Stimulated activated CD4-positive, alpha-beta T cell treated with anti-CD3 and anti-CD28 coated beads, Interleukin-4, amount 100 ng/mL, for 24 hours (primary cell): ENCODE measurements at regions not wholly inside any gene's neighbourhood (a gene's known extent, or its start where the extent isn't known, plus 50 kb on each side); places are given as distances from the start of the nearest gene placed in this dataset.

ENCODE experiments used
- DNase-seq: peaks from one replicate; pipeline ENCODE4 v3.0.0-alpha.2; 2020

DNA sequence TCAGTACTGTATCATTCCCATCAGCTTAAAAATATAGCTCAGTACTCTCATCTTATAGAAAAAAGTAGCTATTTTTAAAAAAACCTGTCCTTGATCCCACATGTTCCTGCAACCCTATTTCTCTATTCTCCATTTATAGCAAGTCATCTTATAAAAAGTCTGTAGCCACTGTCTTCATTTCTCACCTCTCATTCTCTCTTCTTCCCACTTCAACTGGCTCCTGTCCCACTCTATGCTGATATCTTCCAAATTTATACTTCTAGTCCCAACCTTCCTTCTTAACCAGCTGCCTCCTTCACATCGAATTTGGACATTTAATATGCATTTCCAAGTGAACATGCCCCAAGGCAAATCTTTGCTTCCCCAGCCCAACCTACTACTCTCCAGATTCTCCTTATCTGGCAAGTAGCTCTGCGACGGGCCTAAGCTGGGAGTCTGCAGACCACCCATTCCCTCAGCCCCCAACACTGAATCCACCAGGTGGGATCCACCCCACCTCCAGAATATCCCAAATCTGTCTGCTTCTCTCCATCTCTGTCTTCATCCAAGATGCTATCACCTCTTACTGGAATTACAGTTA lies 52.0 kb upstream of the TANC2 start:
- DNase-seq = no peak

DNA sequence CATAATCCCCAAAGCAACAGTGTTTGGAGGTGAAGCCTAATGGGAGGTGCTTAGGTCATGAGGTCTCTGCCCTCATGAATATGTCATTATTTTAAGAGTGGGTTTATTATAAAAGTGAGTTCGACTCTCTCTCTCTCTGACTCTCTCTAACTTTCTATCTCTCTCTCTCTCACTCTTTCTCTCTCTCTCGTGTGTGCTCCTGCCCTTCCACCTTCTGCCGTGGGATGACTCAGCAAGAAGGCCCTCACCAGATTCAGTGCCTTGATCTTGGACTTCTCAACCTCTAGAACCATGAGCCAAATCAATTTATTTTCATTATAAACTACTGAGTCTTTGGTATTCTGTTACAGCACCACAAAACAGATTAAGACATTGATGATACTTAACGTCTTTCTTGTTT lies 53.7 kb upstream of the TANC2 start:
- no peak for DNase-seq

DNA sequence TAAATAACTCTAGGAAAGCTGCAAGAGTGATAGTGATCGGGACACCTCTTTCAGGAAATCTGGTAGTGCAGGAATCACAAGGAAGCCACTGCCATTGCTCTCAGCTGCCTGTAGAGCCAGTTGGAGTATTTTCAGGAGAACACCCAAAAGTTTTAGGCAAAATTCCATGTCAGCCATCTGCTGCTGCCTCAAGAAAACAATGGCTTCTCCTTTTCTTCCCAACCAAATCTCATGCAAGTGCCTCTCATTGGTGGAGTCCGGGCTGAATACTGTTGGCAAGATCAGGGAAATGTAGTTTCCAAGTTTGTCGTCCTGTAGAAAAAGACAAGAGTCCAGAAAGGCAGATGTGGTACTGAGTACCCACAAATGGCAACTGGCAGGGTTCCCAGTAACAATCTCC lies 54.9 kb upstream of the TANC2 start:
- DNase-seq = no peak

DNA sequence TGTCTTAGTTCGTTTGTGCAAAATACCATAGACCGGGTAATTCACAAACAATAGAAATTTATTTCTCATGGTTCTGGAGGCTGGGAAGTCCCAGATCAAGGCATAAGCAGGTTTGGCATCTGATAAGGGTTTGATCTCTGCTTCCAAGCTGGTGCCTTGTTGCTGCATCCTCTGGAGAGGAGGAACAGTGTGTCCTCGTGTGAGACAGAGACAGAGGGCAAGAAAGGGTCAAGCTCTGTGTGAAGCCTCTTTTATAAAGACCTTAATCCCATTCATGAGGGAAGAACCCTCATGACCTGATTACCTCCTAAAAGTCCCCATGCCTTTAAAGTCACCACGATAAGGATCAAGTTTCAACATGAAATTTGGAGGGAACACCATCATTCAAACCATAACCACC lies 55.8 kb upstream of the TANC2 start:
- DNase-seq = no peak

DNA sequence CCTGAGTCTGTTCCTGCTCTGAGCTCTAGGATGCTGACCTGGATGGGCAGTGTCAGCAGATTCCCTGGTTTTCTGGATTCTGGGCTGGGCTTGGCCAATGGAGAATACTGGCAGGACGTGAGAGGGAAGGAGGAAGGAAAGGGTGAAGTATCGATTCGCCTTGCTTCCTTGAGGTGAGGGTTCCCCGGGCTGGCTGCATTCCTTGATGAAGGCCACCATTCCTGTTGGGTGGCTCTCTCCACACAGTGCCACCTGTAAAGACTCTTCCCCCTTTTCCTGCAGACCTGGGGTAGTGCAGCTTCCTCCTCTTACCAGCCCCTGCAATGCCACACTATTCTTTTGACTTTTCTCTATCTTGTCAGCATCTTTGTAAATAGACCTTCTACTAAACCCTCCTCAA lies 58.1 kb upstream of the TANC2 start:
- no peak for DNase-seq

DNA sequence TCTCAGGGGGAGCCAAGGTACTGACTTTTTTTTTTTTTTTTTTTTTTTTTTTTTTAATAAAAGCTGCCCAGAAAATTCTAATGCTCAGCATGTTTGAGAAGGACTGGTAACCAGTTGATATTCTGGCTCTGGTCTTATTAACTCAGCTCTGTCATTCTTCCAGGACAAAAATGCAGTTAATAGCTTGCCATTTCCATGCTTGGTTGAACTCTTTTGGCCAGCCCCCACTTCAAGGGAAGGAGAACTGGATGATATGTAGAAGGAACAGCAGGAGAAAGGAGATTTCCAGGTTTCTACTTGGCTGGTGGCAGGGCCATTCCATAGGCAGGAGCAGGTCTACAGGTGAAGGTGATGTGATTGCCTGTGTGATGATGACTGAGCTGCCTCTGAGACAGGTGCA lies 59.2 kb upstream of the TANC2 start:
- no peak for DNase-seq

DNA sequence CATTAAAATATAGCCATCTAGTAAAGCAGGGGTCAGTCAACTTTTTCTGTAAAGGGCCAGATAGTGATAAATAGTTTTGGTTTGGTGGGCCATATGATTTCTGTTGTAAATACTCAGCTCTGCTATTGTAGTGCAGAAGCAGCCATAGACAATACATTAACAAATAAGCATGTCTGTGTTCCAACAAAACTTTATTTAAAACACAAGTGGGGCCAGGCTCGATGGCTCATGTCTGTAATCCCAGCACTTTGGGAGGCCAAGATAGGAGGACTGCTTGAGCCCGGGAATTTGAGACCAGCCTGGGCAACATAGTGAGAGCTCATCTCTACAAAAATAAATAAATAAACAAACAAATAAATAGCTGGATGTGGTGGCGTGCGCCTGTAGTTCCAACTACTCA lies 60.8 kb upstream of the TANC2 start:
- no peak for DNase-seq

DNA sequence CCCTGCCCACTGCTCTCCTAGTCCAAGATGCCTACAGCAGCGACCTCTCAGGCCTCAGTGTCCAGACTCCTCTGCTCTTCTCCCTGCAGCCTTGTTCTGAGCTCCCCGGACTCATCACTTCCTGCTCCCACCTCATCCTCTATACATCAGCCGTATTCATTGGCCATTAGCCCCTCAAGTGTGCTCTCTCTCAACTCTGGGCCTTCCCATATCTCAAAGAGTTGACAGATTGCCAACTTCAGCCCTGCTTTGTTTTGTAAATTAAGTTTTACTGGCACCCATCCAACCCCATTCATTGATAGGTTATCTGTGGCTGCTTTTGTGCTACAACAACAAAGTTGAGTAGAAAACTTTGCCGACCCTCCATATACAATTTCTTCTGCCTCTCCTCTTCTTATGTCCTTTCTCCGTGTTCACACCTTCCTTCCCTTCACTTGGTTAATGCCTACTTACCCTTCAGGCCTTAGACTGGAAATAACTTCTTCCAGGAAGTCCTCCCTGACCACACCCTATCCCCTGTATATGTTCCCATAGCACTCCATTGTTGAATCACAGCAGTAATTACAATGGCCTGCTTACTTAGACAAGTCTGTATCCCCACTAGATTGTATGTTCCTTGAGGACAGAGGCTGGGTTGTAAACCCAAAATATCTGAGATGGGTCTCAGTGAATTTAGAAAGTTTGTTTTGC lies 63.4 kb upstream of the TANC2 start:
- DNase-seq = no peak

DNA sequence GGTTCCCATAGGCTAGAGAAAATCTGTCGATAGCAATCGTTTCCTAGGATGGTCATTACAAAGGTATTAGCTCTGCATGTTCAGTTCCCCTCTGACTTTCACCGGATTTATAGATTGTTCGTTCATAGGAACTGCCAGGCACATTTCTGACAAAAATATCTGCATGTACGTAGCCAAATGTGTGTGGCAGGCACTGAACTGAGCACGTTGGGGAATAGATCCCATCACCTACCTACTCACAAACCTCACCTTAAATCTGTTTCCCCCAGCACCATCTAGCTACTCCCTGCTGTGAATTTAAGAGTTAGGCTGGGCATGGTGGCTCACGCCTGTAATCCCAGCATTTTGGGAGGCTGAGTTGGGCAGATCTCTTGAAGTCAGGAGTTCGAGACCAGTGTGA lies 64.5 kb upstream of the TANC2 start:
- no peak for DNase-seq

DNA sequence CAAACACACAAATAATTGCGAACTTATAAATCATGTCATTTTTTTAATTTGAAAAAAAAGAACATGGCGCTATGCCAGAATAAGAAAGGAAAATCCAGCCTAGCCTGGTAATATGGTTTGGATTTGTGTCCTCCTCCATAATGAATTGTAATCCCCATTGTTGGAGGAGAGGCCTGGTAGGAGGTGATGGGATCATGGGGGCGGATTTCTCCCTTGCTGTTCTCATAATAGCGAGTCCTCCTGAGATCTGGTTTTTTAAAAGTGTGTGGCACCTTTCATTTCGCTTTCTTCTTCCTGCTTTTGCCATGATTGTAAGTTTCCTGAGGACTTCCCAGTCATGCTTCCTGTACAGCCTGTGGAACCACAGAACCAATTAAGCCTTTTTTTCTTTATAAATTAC lies 65.9 kb upstream of the TANC2 start:
- DNase-seq = no peak

DNA sequence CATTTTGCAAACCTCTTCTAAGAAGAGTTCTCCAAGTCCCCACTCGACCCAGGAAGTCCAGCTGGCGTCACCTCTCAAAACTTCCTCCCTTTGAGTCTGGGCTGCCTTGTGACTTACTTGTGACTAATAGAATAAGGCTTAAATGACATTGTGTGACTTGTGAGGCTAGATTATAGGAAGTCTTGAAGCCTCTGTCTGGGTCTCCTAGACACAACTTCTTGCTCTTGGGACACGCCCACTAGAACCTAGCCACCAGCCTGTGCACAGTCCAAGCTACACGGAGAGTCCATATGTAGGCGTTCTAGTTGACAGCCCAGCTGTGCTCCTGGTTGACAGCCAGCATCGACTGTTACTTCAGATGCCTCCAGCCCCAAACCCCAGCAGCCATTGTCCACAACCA lies 66.7 kb upstream of the TANC2 start:
- no peak for DNase-seq

DNA sequence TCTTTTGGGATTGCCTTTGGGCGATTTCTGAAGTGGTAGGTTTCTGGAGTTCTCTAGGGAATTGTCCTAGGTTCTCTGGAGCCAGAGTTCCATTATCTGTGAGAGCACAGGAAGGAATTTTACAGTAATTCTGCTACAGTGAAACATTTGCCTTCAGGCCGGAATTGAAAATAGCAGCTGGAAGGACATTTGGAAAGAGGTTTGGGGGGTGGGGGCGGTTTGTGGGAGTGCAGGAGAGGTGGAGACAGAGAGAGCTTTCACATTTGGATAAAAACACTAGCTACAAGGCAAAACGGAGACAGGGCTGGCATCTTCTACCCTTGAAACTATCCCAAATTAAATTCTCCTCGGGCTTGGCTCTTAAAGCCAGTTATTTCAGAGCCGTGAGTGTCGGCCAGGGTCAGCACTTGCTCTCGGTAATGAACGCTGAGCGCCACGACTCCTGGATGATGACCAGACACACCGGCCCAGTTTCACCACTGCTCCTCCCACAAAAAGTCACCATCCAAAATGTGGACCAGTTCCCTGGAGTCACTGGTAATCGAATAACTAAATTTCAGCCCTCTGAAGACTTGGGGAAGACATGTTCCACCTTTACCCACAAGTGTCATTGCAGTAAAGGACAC lies 67.7 kb upstream of the TANC2 start:
- no peak for DNase-seq

DNA sequence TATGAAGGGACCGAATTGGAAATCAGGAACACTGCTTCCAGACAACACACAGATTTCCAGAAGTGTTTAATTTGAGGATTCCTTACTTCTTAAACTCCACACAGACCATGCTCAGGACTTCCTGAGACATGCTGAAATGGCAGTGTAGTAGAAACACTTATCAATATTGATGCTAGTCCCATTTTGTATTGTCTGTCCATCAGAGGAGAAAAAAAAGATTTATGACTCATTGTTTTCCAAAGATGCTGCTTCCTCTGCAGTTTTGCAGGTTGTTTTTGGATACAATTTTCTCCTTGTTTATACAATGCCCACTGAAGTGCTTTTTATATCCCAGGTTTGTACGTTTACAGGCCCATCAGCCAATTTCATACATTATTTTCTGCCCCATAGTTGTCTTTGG lies 68.3 kb upstream of the TANC2 start:
- DNase-seq = no peak

DNA sequence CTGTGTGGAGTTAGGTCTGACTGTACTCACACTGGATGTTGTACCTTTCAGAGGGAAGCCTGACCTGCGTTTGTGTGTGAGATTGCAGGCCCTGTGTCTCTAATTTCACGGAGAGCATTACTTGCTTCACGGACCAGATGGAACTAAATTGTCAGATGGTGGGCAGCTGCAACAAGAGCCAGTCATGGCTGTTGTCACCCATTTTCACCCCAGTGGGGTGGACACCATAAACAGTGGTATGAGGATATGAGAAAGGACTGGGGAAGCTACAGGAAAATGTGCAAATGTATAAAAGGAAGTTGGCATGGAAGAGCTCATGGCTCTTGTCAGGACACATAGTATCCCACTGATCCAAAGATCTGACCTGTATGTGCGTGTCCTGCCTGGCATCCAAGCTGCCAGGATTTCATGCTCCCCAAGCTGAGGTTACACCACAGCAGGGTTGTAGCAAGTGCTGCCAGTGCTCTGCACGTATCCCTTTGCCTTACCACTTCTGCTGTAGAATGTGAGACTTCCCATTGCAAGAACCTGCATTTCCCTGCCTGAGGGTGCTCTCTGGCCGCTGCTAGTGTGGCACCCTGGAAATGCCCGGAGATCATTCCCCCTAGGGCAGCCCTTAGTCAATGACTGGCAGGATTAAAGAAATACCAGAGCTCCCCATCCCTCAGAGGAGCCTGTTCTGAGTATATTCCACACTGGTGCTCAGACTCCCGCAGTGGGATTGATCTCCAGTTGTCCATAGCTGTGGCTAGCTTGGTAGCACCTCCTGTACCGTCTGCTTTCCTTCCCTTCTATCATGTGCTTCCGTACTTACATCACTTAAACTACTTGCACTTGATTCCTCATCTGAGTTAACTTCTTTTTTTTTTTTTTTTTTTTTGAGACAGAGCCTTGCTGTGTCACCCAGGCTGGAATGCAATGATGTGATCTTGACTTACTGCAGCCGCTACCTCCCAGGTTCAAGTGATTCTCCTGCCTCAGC lies 70.4 kb upstream of the TANC2 start:
- DNase-seq = no peak

DNA sequence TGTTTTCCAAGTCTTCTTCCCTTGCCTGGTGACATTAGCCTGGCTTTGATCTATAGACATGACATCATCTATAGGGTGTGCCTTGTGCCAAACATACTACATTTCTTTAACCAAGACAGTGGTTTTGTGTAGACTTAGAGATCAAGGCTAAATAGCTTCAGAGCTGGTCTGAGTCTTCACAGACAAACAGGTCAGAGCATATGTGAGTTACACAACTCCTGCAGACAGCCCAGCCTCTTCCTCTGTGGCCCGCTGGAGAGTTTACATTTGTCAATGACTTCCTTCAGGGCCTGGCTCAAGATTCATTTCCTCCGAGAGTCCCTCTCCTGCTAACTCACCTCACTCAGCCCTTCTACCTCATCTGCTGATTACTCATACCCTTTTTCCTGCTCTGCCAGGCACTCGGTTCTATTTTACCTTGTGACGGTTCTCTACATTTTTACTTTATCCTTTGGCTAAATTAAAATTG lies 73.1 kb upstream of the TANC2 start:
- peak; percentile 11 for DNase-seq

DNA sequence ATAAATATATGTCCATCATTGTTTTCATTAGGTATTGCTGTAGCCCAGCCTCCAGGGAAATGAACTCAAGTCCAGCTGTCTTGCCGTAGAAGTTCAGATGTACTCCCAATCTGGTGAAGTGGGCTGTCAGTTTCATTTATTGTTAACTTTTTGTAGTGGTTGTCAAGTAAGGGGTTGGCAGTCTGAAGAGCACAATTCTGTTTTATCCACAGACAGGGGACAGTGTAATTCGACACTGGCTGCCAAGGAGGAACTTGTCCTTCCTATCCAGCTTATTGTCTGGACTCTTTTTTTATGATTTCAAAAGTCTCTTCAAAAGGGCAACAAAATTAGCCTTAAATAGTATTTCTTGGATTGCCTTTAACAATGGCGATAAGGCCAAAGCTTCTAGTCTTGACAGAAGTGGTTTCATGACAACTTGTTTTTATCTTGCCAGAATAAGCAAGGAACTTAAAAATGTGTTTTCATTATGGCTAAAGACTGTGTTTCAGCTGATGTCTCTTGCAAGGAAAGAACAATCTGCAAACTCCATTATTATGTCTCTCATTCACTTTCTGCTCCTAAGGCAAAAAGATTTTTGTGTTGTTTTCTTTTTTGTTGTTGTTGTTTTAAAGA lies 73.9 kb upstream of the TANC2 start:
- no peak for DNase-seq

DNA sequence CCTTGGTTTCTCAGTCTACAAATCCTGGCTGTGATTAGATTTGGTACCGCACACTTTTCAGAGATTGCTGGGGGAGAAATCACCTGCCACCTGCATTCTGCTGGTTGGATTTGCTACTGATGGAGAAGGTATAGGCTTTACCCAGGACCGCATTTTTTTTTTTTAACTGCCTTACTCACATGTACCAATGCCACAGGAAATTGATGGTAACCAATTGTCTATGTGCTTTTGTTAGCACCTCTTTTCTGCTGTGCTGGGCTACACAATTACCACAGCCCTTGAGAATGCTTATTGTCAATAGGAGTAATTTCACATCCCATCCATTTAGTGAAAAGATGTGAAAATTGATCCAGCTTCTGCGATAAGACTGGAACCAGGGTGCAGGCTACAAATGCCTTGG lies 74.4 kb upstream of the TANC2 start:
- no peak for DNase-seq

DNA sequence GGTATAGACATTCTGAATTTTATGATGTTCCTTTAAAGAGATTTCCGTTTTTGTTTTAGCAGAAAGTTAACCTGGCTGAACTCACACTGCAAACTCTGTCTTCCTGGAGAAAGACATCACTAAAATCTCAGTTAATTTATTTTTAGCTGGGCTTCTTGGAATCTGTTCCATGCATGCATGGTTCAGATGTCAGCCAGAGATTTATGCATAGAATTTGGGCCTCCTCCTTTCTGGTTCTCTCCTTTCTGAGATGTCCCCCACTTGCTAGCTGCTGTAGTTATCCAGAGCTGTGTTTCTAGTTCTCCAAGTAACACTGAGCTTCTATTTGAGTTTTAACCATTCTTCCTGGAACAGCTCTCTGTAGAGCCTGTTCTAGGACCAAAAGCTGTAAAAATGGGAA lies 77.3 kb upstream of the TANC2 start:
- DNase-seq = no peak

DNA sequence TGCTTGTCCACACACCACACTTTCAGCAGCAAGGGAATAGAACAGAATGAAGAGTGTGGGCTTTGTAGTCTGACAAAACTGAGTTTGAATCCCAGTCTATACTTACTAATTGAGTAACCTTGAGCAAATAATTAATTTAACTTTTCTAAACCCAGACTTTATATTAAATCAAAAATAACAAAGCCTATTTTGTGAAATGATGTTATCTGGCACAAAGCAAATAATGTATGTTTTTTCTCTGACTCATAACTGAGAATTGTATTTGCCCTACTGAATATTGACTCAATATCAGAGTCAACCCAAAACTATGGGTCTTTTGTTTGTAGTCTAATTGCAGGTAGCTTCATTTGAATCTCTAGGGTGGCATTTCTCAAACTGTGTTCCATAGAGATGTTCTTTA lies 77.9 kb upstream of the TANC2 start:
- DNase-seq = no peak

DNA sequence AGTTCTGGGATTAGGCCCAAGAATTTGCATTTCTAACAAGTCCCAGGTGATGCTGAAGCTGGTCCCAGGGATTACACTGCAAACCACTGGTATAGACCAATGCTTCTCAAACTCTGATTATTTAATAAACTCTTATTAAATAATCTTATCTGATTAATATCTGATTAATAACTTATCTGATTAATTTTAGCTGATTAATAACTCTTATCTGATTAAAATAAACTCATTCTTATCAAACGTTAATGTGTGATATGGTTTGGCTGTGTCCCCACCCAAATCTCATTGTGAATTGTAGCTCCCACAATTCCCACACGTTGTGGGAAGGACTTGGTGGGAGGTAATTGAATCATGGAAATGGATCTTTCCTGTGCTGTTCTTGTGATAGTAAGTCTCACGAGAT lies 78.6 kb upstream of the TANC2 start:
- no peak for DNase-seq

DNA sequence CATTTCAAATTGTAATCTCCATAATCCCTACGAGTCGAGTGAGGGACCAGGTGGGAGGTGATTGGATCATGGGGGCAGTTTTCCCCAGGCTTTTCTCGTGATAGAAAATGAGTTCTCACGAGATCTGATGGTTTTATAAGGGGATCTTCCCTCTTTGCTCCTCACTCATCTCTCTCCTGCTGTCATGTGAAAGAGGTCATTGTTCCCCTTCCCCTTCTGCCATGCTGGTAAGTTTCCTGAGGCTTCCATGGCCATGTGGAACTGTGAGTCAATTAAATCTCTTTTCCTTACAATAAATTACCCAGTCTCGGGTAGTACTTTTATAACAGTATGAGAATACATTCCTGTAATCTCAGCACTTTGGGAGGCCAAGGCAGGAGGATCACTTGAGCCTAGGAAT lies 76.7 kb upstream of the MARCHF10 start:
- no peak for DNase-seq

DNA sequence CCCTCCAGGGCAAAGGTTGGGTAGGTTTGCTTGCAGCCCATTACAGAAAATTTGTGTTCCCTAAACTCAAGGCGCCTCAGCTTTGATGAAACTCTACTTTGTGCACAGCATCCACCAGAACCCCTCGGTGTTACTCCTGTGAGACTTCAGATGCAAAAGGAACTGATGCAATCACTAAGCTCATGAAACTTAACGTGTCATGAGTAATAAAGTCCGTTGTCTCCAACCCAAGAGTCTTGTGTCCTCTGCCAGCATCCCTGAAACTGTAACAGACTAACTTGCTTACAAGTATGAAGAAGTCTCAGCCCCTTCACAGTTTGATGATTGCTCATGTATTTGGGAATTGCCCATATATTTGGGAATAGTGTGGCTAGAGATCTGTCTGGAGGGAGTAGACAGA lies 74.8 kb upstream of the MARCHF10 start:
- no peak for DNase-seq

DNA sequence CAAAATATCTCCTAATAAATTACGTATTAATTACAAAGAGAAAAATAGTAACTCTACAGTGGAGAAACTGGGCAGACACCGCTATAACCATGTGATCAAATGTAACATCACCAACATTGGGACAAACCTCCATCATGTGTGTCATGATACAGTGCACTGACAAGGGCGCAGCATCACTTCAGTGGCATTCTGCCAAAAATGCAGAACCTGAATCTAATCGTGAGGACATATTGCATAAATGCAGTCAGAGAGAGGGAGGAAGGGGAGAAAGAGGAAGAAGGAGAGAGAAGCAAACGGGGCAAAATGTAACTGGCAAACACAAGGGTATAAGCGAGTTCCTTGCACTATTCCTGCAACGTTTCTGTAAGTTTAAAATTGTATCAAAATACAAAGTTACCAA lies 74.2 kb upstream of the MARCHF10 start:
- DNase-seq = no peak
